Parathyroid adenoma (tissue), 2 donors: ENCODE measurements at regions not wholly inside any gene's neighbourhood (a gene's known extent, or its start where the extent isn't known, plus 50 kb on each side); places are given as distances from the start of the nearest gene placed in this dataset.

Experiments used
- H2AFZ ChIP-seq: fragments of 300-600 bp; sonication (generic); one replicate; pipeline ENCODE4 v1.7.0; 2017; ENCODE audit warnings: antibody characterized with exemption, mild to moderate bottlenecking
- H3K27ac ChIP-seq: fragments of 300-600 bp; sonication (generic); one replicate; pipeline ENCODE4 v1.7.0; 2017
- H3K27me3 ChIP-seq: fragments of 300-600 bp; sonication (generic); one replicate; pipeline ENCODE4 v1.7.0; 2017; ENCODE audit warnings: low read length; ENCODE audit not compliant: control insufficient read depth, insufficient read depth
- H3K36me3 ChIP-seq: fragments of 300-600 bp; sonication (generic); one replicate; pipeline ENCODE4 v1.7.0; 2017; ENCODE audit warnings: low read length; ENCODE audit not compliant: control insufficient read depth, insufficient read depth
- H3K4me1 ChIP-seq: fragments of 300-600 bp; sonication (generic); one replicate; pipeline ENCODE4 v1.7.0; 2017; ENCODE audit warnings: control low read depth
- H3K4me2 ChIP-seq: fragments of 300-600 bp; sonication (generic); one replicate; pipeline ENCODE4 v1.7.0; 2017; ENCODE audit warnings: low read length
- H3K4me3 ChIP-seq: fragments of 300-600 bp; sonication (generic); one replicate; pipeline ENCODE4 v1.7.0; 2017; ENCODE audit warnings: low read depth, low read length
- H3K79me2 ChIP-seq: fragments of 300-600 bp; sonication (generic); one replicate; pipeline ENCODE4 v1.7.0; 2017; ENCODE audit warnings: control low read depth
- H3K9ac ChIP-seq: fragments of 300-600 bp; sonication (generic); one replicate; pipeline ENCODE4 v1.7.0; 2017; ENCODE audit warnings: mild to moderate bottlenecking
- H3K9me3 ChIP-seq: fragments of 300-600 bp; sonication (generic); one replicate; pipeline ENCODE4 v1.7.0; 2017; ENCODE audit warnings: low read length; ENCODE audit not compliant: control insufficient read depth
- TF ChIP-seq, protein P1 (sequence below): fragments of 300-600 bp; sonication (generic); IDR thresholded peaks from one replicate; pipeline ENCODE4 v1.7.0; 2017; ENCODE audit warnings: antibody characterized with exemption, mild to moderate bottlenecking
- donor health status: primary hyperparathyroidism.

DNA sequence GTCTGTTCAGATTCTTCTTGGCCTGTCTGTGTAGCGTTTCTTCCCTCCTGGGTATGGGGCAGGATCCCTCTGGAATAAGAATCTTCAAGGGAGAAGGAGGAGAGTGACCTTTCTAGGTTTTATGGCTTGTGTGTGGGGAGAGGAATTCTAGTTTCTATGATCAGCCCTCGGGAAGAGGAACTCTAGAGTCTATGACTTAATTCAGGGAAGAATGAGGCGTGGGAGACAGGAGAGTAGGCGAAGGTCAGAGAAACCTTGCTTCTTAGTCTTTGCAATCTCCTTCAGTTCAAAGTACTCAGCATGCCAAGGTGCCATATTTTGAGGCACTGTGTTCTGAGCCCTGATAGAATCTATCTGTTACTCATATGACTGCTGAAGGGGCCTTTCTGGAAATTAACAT, 99.2 kb upstream of the C3orf80 start:
- Histone ChIP-seq H3K4me3 (no peak overlapping the region), H3K4me2 (no peak overlapping the region), H3K9ac (no peak overlapping the region), H3K79me2 (no peaks in the 10 kb centered on the region), H3K4me1 (no peaks in the 10 kb centered on the region), H3K36me3 (no peaks in the 10 kb centered on the region), H3K27me3 (no peaks in the 10 kb centered on the region), H3K27ac (no peak overlapping the region), H3K9me3 (no peaks in the 10 kb centered on the region), H2AFZ (no peak overlapping the region)
- TF ChIP-seq, protein P1, sequence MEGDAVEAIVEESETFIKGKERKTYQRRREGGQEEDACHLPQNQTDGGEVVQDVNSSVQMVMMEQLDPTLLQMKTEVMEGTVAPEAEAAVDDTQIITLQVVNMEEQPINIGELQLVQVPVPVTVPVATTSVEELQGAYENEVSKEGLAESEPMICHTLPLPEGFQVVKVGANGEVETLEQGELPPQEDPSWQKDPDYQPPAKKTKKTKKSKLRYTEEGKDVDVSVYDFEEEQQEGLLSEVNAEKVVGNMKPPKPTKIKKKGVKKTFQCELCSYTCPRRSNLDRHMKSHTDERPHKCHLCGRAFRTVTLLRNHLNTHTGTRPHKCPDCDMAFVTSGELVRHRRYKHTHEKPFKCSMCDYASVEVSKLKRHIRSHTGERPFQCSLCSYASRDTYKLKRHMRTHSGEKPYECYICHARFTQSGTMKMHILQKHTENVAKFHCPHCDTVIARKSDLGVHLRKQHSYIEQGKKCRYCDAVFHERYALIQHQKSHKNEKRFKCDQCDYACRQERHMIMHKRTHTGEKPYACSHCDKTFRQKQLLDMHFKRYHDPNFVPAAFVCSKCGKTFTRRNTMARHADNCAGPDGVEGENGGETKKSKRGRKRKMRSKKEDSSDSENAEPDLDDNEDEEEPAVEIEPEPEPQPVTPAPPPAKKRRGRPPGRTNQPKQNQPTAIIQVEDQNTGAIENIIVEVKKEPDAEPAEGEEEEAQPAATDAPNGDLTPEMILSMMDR = no peak

DNA sequence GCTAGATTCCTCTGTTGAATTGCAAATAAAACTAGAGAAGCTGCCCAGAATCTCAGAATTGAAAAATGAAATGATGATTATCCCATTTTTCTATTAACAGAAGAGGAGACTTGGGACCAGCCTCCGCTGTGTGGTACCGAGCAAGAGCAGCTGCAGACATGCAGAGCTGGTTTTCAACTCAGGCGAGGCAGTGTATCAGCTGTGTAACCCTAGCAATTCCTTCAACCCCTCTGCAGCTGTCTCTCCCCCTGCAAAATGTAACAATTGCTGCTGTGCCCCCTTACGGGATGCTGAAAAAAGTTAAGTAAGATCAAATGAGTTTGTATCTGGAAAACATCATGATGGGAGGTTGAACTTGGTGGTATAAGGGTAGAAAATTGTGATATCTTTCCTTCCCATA, 98.5 kb upstream of the C3orf80 start:
- Histone ChIP-seq H3K36me3 (no peaks in the 10 kb centered on the region), H3K9me3 (no peaks in the 10 kb centered on the region), H3K79me2 (no peaks in the 10 kb centered on the region), H3K4me3 (no peak overlapping the region), H2AFZ (no peak overlapping the region), H3K4me1 (no peaks in the 10 kb centered on the region), H3K4me2 (no peak overlapping the region), H3K9ac (no peak overlapping the region), H3K27ac (no peak overlapping the region), H3K27me3 (no peaks in the 10 kb centered on the region)
- TF ChIP-seq, protein P1 = no peak

DNA sequence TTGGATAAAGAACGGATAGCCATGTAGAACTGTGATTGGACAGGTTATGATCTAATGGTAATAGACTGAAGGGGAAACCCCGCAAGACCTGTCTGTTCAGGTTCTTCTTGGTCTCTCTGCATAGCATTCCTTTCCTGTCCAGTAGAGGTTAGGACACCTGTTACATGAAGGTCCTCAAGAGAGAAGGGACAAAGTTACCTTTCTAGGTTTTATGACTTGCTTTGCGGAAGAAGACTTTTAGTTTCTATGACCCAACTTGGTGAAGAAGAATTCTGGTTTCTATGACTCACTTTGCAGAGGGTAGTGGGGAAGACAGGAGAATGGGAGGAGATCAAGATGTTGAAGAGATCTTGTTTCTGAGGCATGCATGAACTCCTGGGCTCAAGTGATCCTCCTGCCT, 97.9 kb upstream of the C3orf80 start:
- Histone ChIP-seq H2AFZ (no peak overlapping the region), H3K4me3 (no peak overlapping the region), H3K9ac (no peak overlapping the region), H3K4me1 (no peaks in the 10 kb centered on the region), H3K27me3 (no peaks in the 10 kb centered on the region), H3K36me3 (no peaks in the 10 kb centered on the region), H3K9me3 (no peaks in the 10 kb centered on the region), H3K79me2 (no peaks in the 10 kb centered on the region), H3K27ac (no peak overlapping the region), H3K4me2 (no peak overlapping the region)
- TF ChIP-seq, protein P1 = no peak

DNA sequence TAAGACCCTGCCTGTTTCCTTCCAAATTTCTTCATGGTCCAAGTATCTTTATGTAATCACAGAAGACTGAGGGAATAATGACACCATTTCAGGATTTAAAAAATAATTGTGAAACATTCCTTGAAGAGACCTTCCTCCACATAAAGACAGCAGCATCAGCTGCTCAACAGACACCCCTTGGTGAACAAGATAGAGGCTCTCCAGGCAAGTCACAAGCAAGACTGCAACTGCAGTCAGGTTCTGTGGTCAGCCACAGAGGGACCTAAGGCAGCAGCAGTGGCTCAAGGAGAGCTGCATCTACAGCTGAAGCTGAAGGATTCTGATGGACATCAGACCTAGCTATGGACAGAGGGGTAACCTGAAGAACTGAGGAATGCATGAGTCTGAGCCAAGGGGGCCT, 97.2 kb upstream of the C3orf80 start:
- Histone ChIP-seq H3K4me3 (no peak overlapping the region), H3K36me3 (no peaks in the 10 kb centered on the region), H2AFZ (no peak overlapping the region), H3K9ac (no peak overlapping the region), H3K27me3 (no peaks in the 10 kb centered on the region), H3K4me2 (no peak overlapping the region), H3K27ac (no peak overlapping the region), H3K4me1 (no peaks in the 10 kb centered on the region), H3K79me2 (no peaks in the 10 kb centered on the region), H3K9me3 (no peaks in the 10 kb centered on the region)
- TF ChIP-seq, protein P1 = no peak

DNA sequence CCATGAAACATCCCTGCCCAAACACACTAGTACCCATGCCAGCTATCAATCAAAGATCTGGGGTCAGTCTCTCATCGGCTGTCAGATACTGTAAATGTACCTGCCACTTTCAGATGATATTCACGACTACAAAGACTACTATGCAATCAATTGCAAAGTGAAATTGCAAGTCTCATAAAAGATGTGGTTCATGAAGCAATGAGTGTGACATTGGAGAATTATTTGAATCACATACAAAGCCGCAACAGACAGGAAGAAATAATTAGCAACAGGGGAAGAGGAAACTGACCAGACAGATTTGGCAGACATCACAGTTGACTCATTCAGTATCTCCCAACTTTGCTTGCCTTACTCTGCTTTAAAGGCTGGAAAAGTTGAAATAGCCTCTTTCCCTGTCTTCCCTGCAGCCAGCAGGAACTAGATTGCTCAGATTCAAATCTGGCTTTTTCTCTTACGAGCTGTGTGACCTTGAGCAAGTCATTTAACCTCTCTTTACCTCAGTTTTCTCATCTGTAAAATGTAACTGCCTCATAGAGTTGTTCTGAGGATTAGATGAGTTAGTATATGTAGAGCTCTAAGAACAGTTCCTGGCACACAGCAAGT, 95.7 kb upstream of the C3orf80 start:
- H3K4me3 ChIP-seq = no peak overlapping the region
- no peaks in the 10 kb centered on the region for H3K36me3 ChIP-seq
- no peaks in the 10 kb centered on the region for H3K27me3 ChIP-seq
- H3K9ac ChIP-seq = no peak overlapping the region
- no peaks in the 10 kb centered on the region for H3K9me3 ChIP-seq
- no peak overlapping the region for H2AFZ ChIP-seq
- TF ChIP-seq, protein P1 = no peak
- no peaks in the 10 kb centered on the region for H3K4me1 ChIP-seq
- H3K79me2 ChIP-seq = no peaks in the 10 kb centered on the region
- no peak overlapping the region for H3K27ac ChIP-seq
- H3K4me2 ChIP-seq = no peak overlapping the region
